Fibroblast of lung (primary cell): ENCODE measurements at regions not wholly inside any gene's neighbourhood (a gene's known extent, or its start where the extent isn't known, plus 50 kb on each side); places are given as distances from the start of the nearest gene placed in this dataset.
"Not testable (repeated sequence)": the region's sequence is repeated elsewhere in the genome, so short reads cannot be mapped to it uniquely, and the experiment has no call there.

Experiments used
- CTCF ChIP-seq, 2 donors: IDR thresholded peaks in 1 of 2; conservative IDR thresholded peaks in 1 of 2; 1 replicate in 1 of 2; 2 replicates in 1 of 2; pipeline ENCODE4 v1.5.1; 2011 to 2012; ENCODE audit warnings: low read length in 2 of 2, control low read depth in 1 of 2, inconsistent platforms in 1 of 2, low read depth in 1 of 2, mild to moderate bottlenecking in 1 of 2
- EZH2 ChIP-seq: IDR thresholded peaks from 2 replicates; pipeline ENCODE4 v1.5.1; 2012; ENCODE audit warnings: low read length, control low read depth, mild to moderate bottlenecking; ENCODE audit errors: missing control alignments

DNA sequence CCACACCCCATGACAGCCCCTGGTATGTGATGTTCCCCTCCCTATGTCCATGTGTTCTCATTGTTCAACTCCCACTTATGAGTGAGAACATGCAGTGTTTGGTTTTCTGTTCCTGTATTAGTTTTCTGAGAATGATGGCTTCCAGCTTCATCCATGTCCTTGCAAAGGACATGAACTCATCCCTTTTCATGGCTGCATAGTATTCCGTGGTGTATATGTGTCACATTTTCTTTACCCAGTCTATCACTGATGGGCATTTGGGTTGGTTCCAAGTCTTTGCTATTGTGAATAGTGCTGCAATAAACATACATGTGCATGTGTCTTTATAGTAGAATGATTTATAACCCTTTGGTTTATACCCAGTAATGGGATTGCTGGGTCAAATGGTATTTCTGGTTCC, 1665.5 kb downstream of the REEP3 start:
- not testable (repeated sequence) for TF ChIP-seq CTCF (conservative IDR thresholded peaks at IDR 0.05 in 1 of 2, IDR thresholded peaks at IDR 0.05 in 1 of 2; ENCODE audit: low read depth in 1 of 2, low read length in 2 of 2); EZH2
